ENCODE measurements at regions not wholly inside any gene's neighbourhood (a gene's known extent, or its start where the extent isn't known, plus 50 kb on each side); places are given as distances from the start of the nearest gene placed in this dataset.

GRCh38 chrX:76643590-76643989 is 216.1 kb downstream of the MAGEE1 start:
- no peak for TF ChIP-seq CTCF (IDR thresholded peaks at IDR 0.05)
- TF ChIP-seq ZFX (IDR thresholded peaks at IDR 0.05; ENCODE audit: borderline replicate concordance), result no peak
